ENCODE measurements at regions not wholly inside any gene's neighbourhood (a gene's known extent, or its start where the extent isn't known, plus 50 kb on each side); places are given as distances from the start of the nearest gene placed in this dataset.

DNA sequence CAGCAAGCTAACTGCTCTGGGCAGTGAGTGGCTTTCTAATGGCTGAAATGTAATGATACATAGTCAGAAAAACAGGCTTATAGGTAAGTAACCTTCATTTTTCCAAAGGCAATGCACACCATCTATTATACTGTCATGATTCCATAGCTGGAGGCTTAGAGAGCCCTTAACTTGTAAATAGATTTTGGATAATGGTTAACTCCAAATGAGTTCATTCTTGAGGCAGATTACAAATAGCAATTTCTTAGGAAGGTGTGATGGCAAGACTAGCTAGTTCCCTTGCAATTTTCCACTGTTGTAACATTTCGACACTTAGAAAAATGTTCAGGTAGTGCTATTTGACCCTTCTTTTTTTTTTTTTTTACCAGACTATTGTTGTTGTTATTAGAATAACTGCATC is 789.8 kb upstream of the PCDH9 start:
- Mint-ChIP-seq H3K27me3 (no peaks in the 10 kb centered on the region), H3K36me3 (ENCODE audit: low read depth) (no peaks in the 10 kb centered on the region), H3K9me3 (peaks cover 18% of the 10 kb centered on the region), H3K27ac (no peak overlapping the region), H3K4me3 (no peak overlapping the region), H3K4me1 (no peaks in the 10 kb centered on the region)
- ATAC-seq (replicated peaks): no peak

DNA sequence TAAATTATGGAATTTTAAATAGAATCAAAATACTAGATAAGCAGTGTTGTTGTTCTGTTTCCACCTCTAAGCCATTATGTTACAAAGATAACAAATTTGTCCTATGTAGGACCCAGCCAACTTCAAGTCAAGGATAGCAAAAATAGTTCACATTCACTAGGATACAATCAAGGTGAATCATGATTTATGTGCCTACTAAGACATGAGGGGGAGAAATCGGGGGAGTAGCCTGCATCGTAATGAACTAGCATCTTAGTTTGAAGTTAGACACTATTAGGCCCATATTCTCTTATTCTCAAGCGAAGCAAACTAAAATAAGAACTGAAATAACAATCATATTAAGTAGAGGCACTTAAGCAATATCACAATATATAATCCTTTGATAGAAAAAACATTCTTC is 779.4 kb upstream of the PCDH9 start:
- H3K4me3 Mint-ChIP-seq: no peak overlapping the region
- ATAC-seq (replicated peaks): no peak
- no peaks in the 10 kb centered on the region for H3K36me3 Mint-ChIP-seq (ENCODE audit: low read depth)
- H3K27ac Mint-ChIP-seq: no peak overlapping the region
- peaks cover 10% of the 10 kb centered on the region for H3K9me3 Mint-ChIP-seq
- no peaks in the 10 kb centered on the region for H3K27me3 Mint-ChIP-seq
- no peaks in the 10 kb centered on the region for H3K4me1 Mint-ChIP-seq

DNA sequence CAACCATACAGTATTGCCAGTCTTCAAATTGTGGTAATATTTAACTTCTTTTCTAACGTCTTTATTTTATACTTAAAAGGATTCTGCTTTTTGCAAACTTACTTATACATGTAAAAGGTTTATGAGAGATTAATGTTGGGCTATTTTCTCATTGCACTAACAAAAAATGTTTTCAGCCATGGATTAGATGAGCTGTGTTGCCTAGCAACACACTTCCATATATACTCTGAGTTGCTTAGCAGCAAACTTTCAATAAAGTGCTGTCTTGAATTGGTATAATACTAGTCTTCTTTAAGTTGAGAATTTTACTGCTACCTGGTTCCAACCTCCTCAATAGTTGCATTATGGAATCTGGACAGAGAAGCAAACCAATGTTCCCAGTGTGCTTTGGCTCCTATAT is 777.4 kb upstream of the PCDH9 start:
- Mint-ChIP-seq H3K4me3 (no peak overlapping the region), H3K9me3 (peaks cover 7% of the 10 kb centered on the region), H3K36me3 (ENCODE audit: low read depth) (no peaks in the 10 kb centered on the region), H3K27me3 (no peaks in the 10 kb centered on the region), H3K4me1 (no peaks in the 10 kb centered on the region), H3K27ac (no peak overlapping the region)
- ATAC-seq (replicated peaks): no peak

DNA sequence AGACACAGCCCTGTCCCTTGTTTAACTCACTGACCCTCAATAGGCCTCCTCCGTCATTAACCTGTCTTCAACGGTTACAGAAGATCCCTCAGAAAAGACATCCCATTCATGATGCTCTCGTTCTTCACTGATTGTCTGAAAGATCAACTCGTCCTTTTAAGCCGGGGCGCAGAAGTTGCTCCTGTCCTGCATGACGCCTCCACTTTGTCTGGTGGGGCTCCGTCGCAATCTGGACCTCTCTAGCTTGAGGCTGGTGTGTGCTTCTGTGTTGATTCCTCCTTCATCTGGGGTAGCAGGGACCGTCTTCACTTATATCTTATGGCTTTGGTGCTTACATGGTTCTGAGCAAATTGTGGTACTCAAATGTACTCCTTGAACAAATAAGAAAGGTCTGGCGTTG is 766.0 kb upstream of the PCDH9 start:
- Mint-ChIP-seq H3K4me3 (no peak overlapping the region), H3K9me3 (peaks cover 13% of the 10 kb centered on the region), H3K27ac (no peak overlapping the region), H3K27me3 (no peaks in the 10 kb centered on the region), H3K36me3 (ENCODE audit: low read depth) (no peaks in the 10 kb centered on the region), H3K4me1 (no peaks in the 10 kb centered on the region)
- no peak for ATAC-seq (replicated peaks)

DNA sequence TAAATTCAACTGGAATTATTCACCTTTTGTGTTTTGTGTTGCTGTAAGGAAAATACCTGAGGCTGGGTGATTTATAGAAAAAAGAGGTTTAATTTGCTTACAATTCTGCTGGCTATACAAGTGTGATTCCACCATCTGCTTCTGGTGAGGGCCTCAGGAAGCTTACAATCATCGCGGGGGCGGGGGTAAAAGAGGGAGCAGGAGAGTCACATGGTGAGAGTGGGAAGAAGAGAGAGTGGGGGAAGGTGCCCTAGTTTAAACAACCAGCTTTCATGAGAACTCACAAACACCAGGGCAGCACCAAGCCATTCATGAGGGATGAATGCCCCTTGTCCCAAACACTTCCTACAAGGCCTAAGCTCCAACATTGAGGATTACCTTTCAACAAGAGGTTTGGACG is 760.7 kb upstream of the PCDH9 start:
- H3K4me3 Mint-ChIP-seq: no peak overlapping the region
- no peak overlapping the region for H3K27ac Mint-ChIP-seq
- no peaks in the 10 kb centered on the region for H3K36me3 Mint-ChIP-seq (ENCODE audit: low read depth)
- ATAC-seq (replicated peaks): no peak
- no peaks in the 10 kb centered on the region for H3K4me1 Mint-ChIP-seq
- peaks cover 5% of the 10 kb centered on the region for H3K9me3 Mint-ChIP-seq
- H3K27me3 Mint-ChIP-seq: no peaks in the 10 kb centered on the region

DNA sequence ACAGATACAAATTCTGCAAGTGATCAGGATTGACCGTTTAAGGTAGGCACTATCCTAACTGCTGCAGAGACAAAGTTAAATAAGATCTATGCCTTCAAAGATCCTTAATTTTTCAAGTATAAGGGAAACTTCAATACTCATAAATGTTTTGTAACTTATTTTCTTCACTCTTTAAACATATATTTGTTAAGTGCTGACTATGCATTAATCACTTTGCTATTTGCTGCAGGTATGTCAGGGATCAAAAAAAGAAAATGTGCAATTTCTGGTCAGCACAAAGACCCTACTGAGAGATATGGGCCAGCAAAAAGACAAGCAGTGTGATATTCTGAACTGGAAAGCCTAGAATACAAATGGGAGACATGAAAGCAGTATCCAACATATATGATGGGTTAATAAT is 756.1 kb upstream of the PCDH9 start:
- Mint-ChIP-seq H3K9me3 (peaks cover 5% of the 10 kb centered on the region), H3K4me3 (no peak overlapping the region), H3K4me1 (no peaks in the 10 kb centered on the region), H3K36me3 (ENCODE audit: low read depth) (no peaks in the 10 kb centered on the region), H3K27me3 (no peaks in the 10 kb centered on the region), H3K27ac (no peak overlapping the region)
- ATAC-seq (replicated peaks): no peak

DNA sequence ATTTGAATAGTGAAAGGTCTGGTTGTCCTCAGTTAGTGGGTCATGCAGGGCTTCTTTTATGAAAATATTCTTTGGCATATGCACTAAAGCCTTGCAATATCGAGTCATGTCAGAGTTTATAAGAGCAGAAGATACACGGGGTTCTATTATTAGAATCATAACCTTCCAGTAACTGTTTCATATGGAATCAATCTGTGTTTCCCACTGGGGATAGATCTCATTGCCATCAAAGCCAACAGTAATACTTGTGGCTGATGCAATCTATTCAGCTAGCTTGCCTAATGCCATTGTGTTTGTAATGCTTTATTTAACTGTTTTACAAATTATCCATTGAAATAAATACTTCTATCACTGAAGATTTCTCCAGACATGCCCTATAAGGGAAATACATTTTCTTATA is 746.9 kb upstream of the PCDH9 start:
- Mint-ChIP-seq H3K4me1 (no peaks in the 10 kb centered on the region), H3K4me3 (no peak overlapping the region), H3K36me3 (ENCODE audit: low read depth) (no peaks in the 10 kb centered on the region), H3K27ac (no peak overlapping the region), H3K27me3 (no peaks in the 10 kb centered on the region), H3K9me3 (no peaks in the 10 kb centered on the region)
- ATAC-seq (replicated peaks): no peak

DNA sequence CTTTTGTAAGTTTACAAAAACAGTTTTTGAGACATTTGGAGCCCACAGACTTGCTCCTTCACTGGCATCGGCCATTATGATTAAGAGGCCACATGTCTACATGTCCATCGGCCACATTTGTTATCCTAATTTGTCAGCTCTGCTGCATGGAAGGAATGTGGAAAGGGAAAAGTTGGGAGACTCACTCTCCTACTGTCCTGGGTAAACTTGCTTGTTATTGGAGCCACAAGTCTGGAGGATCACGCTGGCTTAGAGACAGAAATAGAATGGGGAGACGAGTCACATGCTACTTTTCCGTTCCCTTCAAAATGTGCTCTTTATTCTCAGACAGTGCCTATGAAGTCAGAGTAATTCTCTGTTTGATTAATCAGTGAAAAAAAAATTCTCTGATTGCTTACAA is 741.2 kb upstream of the PCDH9 start:
- Mint-ChIP-seq H3K27ac (no peak overlapping the region), H3K36me3 (ENCODE audit: low read depth) (no peaks in the 10 kb centered on the region), H3K9me3 (peaks cover 4% of the 10 kb centered on the region), H3K4me1 (no peaks in the 10 kb centered on the region), H3K4me3 (no peak overlapping the region), H3K27me3 (no peaks in the 10 kb centered on the region)
- ATAC-seq (replicated peaks): no peak

DNA sequence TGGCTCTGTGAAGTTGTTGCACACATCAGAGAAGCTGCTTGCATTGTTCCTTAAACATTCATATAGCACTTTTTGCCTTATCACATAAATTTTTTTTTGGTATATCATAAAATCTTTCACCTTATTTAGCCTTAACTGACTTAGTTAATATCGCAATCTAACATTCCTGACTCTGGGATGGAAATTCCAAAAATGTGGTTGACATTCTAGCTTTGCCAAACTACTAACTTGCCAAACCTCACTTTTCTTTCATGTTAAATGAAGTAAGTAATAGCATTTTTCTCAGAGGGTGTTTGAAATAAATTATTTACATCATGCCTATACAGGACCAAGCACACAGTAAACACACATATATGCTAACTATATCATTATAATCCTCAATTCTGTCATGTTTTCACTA is 736.9 kb upstream of the PCDH9 start:
- Mint-ChIP-seq H3K4me3 (no peak overlapping the region), H3K27me3 (no peaks in the 10 kb centered on the region), H3K9me3 (peaks cover 4% of the 10 kb centered on the region), H3K36me3 (ENCODE audit: low read depth) (no peaks in the 10 kb centered on the region), H3K4me1 (no peaks in the 10 kb centered on the region), H3K27ac (no peak overlapping the region)
- ATAC-seq (replicated peaks): no peak

DNA sequence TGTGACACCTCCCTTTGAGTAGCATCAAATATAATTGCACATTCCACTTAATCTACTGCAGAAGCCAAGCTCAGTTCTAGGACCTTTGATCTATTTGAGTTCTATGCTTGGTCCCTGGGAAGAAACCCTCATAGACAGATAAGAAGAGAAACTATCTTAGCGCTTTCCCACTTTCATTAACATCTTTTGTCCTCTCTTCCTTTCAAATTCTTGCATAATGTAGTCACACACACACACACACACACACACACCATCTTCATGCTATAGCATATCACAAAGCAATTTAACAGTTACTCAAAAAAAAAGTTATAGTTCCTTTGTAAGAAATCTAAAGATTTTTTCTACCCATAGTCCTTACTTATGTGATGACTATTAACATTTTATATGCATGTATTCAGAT is 735.9 kb upstream of the PCDH9 start:
- H3K36me3 Mint-ChIP-seq (ENCODE audit: low read depth): no peaks in the 10 kb centered on the region
- no peaks in the 10 kb centered on the region for H3K27me3 Mint-ChIP-seq
- no peak overlapping the region for H3K27ac Mint-ChIP-seq
- H3K4me3 Mint-ChIP-seq: no peak overlapping the region
- no peak for ATAC-seq (replicated peaks)
- H3K4me1 Mint-ChIP-seq: no peaks in the 10 kb centered on the region
- H3K9me3 Mint-ChIP-seq: peaks cover 4% of the 10 kb centered on the region

DNA sequence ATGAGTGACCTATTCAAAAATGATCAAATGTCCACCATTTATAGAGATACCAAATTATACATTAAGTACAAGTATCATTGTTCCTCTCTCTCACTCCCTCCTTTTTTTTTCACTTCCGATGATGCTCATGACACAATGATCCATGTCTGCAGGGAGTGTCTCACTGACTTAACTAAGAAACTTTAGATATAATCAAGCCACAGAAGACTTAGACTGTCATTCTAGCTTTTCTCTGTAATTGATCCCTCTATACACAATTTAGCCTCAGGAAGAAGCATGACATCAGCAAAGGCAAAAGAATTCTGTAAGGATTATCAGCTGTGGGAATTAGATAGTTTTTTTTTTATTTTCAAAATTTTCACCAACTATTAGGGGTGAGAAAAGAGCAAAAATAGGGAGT is 734.9 kb upstream of the PCDH9 start:
- H3K36me3 Mint-ChIP-seq (ENCODE audit: low read depth): no peaks in the 10 kb centered on the region
- H3K4me3 Mint-ChIP-seq: no peak overlapping the region
- H3K4me1 Mint-ChIP-seq: no peaks in the 10 kb centered on the region
- H3K27ac Mint-ChIP-seq: no peak overlapping the region
- H3K9me3 Mint-ChIP-seq: peaks cover 4% of the 10 kb centered on the region
- no peaks in the 10 kb centered on the region for H3K27me3 Mint-ChIP-seq
- no peak for ATAC-seq (replicated peaks)

DNA sequence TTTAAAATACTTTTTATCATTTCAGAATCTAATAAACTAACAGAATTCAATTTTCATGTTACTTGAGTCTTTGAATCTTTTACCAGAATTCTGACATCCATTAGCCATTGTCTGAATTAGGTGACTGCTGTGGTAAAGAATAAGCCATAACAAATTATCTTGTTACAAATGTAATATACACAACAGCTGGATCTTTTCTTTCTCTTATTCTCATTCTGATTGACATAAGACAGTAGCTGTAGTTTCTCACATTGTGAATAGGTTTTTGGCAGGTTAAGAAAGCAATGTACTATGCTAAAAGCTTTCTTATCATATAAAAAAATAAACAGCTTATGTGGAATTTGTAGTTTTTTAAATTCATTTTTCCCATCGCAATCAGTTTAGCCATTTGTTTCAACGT is 734.0 kb upstream of the PCDH9 start:
- Mint-ChIP-seq H3K9me3 (peaks cover 4% of the 10 kb centered on the region), H3K4me1 (no peaks in the 10 kb centered on the region), H3K27me3 (no peaks in the 10 kb centered on the region), H3K27ac (no peak overlapping the region), H3K4me3 (no peak overlapping the region), H3K36me3 (ENCODE audit: low read depth) (no peaks in the 10 kb centered on the region)
- ATAC-seq (replicated peaks): no peak

DNA sequence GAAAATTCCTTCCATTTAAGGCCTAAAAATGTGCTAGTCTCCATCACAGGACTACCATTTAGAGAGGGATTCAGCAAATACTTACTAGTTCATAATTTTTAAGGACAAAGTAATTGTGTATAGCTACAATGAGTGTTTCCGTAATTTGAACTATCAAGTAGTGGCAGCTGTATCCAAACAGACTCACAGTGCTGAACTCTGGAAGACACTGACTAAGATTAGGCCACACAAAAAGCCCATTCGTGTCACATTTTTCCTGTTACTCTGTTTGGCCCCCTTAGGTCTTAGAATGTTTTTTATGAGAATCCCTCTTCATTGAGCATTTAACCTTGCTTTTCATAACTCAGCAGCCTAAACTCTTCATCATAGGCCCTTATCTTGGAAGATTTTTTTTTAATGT is 731.2 kb upstream of the PCDH9 start:
- Mint-ChIP-seq H3K27ac (no peak overlapping the region), H3K27me3 (no peaks in the 10 kb centered on the region), H3K36me3 (ENCODE audit: low read depth) (no peaks in the 10 kb centered on the region), H3K9me3 (peaks cover 7% of the 10 kb centered on the region), H3K4me3 (no peak overlapping the region), H3K4me1 (no peaks in the 10 kb centered on the region)
- no peak for ATAC-seq (replicated peaks)

DNA sequence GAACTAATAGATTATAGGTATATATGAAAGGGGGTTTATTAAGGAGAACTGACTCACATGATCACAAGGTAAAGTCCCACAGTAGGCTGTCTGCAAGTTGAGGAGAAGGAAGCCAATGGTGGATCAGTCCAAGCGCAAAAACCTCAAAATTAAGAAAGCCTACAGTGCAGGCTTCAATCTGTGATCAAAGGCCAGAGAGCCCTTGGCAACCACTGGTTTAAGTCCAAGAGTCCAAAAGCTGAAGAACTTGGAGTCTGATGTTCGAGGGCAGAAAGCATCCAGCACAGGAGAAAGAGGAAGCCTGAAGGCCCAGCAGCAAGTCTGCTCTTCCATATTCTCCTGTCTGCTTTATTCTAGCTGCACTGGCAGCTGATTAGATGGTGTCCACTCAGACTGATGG is 721.3 kb upstream of the PCDH9 start:
- Mint-ChIP-seq H3K27me3 (no peaks in the 10 kb centered on the region), H3K27ac (no peak overlapping the region), H3K4me1 (no peaks in the 10 kb centered on the region), H3K9me3 (peaks cover 7% of the 10 kb centered on the region), H3K36me3 (ENCODE audit: low read depth) (no peaks in the 10 kb centered on the region), H3K4me3 (no peak overlapping the region)
- ATAC-seq (replicated peaks): no peak

DNA sequence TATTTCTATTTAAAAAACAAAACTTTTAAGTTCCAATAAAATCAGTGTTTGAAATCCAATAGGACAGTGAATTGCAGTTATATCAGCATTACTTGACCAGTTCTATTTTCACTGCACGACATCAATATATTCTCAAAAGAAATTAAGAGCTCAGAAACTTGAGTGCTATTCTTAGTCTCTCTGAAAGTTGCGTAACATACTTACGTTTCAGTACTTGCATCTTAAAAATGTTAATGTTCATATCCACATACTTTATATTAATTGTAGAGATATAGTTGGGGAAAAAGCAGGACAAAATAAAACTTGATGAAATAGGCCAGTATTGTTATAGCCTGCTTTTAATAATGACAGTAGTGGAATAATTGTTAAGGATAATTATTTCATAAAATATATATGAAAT is 720.5 kb upstream of the PCDH9 start:
- Mint-ChIP-seq H3K36me3 (ENCODE audit: low read depth) (no peaks in the 10 kb centered on the region), H3K27ac (no peak overlapping the region), H3K4me3 (no peak overlapping the region), H3K4me1 (no peaks in the 10 kb centered on the region), H3K27me3 (no peaks in the 10 kb centered on the region), H3K9me3 (peaks cover 3% of the 10 kb centered on the region)
- no peak for ATAC-seq (replicated peaks)

DNA sequence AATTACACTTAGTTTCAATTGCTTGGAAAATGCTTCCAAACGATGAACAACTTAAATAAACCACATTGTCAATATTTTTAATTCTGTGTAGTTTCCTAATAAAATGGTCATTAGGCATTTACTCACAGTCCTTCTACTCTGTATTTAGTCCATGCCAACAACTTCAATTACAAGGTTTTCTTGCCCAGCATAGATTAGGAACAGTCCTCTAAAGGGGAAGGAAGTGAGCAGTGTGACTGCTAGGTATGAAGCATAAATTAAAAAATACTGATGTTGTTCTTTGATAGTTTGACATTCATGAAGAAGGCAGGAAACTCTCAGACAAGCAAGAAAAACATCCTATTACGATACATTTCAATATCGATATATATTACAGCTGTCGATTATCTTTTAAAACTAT is 716.0 kb upstream of the PCDH9 start:
- Mint-ChIP-seq H3K36me3 (ENCODE audit: low read depth) (no peaks in the 10 kb centered on the region), H3K27me3 (no peaks in the 10 kb centered on the region), H3K4me3 (no peak overlapping the region), H3K9me3 (peaks cover 9% of the 10 kb centered on the region), H3K27ac (no peak overlapping the region), H3K4me1 (no peaks in the 10 kb centered on the region)
- no peak for ATAC-seq (replicated peaks)

Data from activated T-helper 17 cell treated with anti-CD3 and anti-CD28 coated beads, Interleukin-2, amount 50 U/mL, for 72 hours (primary cell).